ENCODE measurements at regions not wholly inside any gene's neighbourhood (a gene's known extent, or its start where the extent isn't known, plus 50 kb on each side); places are given as distances from the start of the nearest gene placed in this dataset.

DNA sequence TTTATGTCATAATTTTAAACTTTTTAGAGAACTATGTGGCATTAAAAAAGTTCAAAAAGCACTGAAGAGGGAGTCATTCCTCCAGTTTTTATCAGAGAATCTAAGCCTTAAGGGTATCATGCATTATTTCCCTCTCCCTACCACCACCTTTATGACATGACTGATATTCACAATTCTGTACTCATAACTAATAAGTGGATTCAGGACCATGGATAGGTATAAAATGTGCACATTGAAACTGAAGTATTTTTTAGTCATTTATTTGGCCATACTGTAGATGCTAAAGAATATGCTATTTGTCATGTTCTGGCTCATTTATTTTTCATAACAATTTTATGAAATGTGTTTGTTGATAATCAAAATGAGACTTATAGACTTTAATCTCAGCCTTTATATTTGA is 897.5 kb upstream of the AGA start:
- CTCF ChIA-PET = no interaction called here
- BruUV-seq (replicated peaks) = no TSS peak

More for the DNA sequence above, 897.5 kb upstream of the AGA start:
- POLR2A ChIA-PET (ENCODE audit: unreplicated experiment) = no interaction called here
- in situ Hi-C loops (cut with MboI; ENCODE audit: low sequenced_read_pairs) = no loop called here
- TF ChIP-seq POLR2A (IDR thresholded peaks at IDR 0.05; ENCODE audit: low read depth, low read length) = no peak
- no peak for TF ChIP-seq NFE2L2 (IDR thresholded peaks at IDR 0.05; ENCODE audit: low read depth, low read length)
- no peak for TF ChIP-seq RCOR1 (IDR thresholded peaks at IDR 0.05; ENCODE audit: insufficient replicate concordance, low read length)
- TF ChIP-seq MXI1 (IDR thresholded peaks at IDR 0.05; ENCODE audit: borderline replicate concordance, low read depth, low read length) = no peak
- TF ChIP-seq MAFK (IDR thresholded peaks at IDR 0.05; ENCODE audit: low read depth, low read length) = no peak
- no peak for TF ChIP-seq FOS (IDR thresholded peaks at IDR 0.05; ENCODE audit: low read depth, low read length)
- no peak for TF ChIP-seq CEBPB (IDR thresholded peaks at IDR 0.05; ENCODE audit: low read depth, low read length)
- no peak for TF ChIP-seq BHLHE40 (IDR thresholded peaks at IDR 0.05; ENCODE audit: low read depth, low read length)
- TF ChIP-seq, protein P1, sequence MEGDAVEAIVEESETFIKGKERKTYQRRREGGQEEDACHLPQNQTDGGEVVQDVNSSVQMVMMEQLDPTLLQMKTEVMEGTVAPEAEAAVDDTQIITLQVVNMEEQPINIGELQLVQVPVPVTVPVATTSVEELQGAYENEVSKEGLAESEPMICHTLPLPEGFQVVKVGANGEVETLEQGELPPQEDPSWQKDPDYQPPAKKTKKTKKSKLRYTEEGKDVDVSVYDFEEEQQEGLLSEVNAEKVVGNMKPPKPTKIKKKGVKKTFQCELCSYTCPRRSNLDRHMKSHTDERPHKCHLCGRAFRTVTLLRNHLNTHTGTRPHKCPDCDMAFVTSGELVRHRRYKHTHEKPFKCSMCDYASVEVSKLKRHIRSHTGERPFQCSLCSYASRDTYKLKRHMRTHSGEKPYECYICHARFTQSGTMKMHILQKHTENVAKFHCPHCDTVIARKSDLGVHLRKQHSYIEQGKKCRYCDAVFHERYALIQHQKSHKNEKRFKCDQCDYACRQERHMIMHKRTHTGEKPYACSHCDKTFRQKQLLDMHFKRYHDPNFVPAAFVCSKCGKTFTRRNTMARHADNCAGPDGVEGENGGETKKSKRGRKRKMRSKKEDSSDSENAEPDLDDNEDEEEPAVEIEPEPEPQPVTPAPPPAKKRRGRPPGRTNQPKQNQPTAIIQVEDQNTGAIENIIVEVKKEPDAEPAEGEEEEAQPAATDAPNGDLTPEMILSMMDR (conservative IDR thresholded peaks at IDR 0.05; ENCODE audit: low read depth, low read length) = no peak
- no peak for TF ChIP-seq RFX5 (IDR thresholded peaks at IDR 0.05; ENCODE audit: low read depth, low read length)
- TF ChIP-seq MAZ (IDR thresholded peaks at IDR 0.05; ENCODE audit: borderline replicate concordance, low read depth, low read length) = no peak
- TF ChIP-seq, protein P2, sequence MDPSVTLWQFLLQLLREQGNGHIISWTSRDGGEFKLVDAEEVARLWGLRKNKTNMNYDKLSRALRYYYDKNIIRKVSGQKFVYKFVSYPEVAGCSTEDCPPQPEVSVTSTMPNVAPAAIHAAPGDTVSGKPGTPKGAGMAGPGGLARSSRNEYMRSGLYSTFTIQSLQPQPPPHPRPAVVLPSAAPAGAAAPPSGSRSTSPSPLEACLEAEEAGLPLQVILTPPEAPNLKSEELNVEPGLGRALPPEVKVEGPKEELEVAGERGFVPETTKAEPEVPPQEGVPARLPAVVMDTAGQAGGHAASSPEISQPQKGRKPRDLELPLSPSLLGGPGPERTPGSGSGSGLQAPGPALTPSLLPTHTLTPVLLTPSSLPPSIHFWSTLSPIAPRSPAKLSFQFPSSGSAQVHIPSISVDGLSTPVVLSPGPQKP (IDR thresholded peaks at IDR 0.05; ENCODE audit: borderline replicate concordance, low read depth, low read length) = no peak
- TF ChIP-seq SMC3 (IDR thresholded peaks at IDR 0.05; ENCODE audit: low read depth, low read length) = no peak
- no peak for TF ChIP-seq USF2 (IDR thresholded peaks at IDR 0.05; ENCODE audit: low read depth, low read length)
- TF ChIP-seq CHD1 (IDR thresholded peaks at IDR 0.05; ENCODE audit: low read depth, low read length) = no peak
- H4K5ac ChIP-seq (ENCODE audit: low read depth, low read length) = no peak overlapping the region
- no peak overlapping the region for H2AFZ ChIP-seq (replicated peaks; ENCODE audit: low read length, poor library complexity)
- no peak overlapping the region for H3K23ac ChIP-seq (ENCODE audit: low read depth, low read length)
- no peaks in the 10 kb centered on the region for H3K79me1 ChIP-seq (ENCODE audit: low read depth in 1 of 2, low read length in 2 of 2)
- no peak overlapping the region for H3K27ac ChIP-seq (ENCODE audit: insufficient read depth, low read length)
- no peak overlapping the region for H2BK5ac ChIP-seq (ENCODE audit: low read depth, low read length, poor library complexity, severe bottlenecking)
- DNase-seq = no peak
- H3K27me3 ChIP-seq (ENCODE audit: control insufficient read depth, insufficient read depth, low read length) = no peaks in the 10 kb centered on the region
- no peak overlapping the region for H3K18ac ChIP-seq (ENCODE audit: low read depth, low read length)
- H3K14ac ChIP-seq (replicated peaks; ENCODE audit: low read depth, low read length) = no peak overlapping the region
- H3K4ac ChIP-seq (ENCODE audit: low read depth, low read length) = no peak overlapping the region
- no peak overlapping the region for H3K4me2 ChIP-seq (ENCODE audit: low read depth, low read length)
- peaks cover 3% of the 10 kb centered on the region; the same call in 1 of the 2 replicates for H3K9me3 ChIP-seq (ENCODE audit: control insufficient read depth, insufficient read depth, low read length)
- no peak overlapping the region for H3K56ac ChIP-seq (ENCODE audit: extremely low read depth, insufficient read depth, low read length)
- H4K91ac ChIP-seq (ENCODE audit: insufficient read depth, low read depth, low read length) = no peak overlapping the region
- no peak overlapping the region for H2AK9ac ChIP-seq (replicated peaks; ENCODE audit: low read depth, low read length, poor library complexity)
- H2BK20ac ChIP-seq (ENCODE audit: low read depth, low read length) = no peak overlapping the region
- no peaks in the 10 kb centered on the region for H3K4me1 ChIP-seq (ENCODE audit: control insufficient read depth, insufficient read depth, low read length)
- H3K9ac ChIP-seq (ENCODE audit: low read depth, low read length) = no peak overlapping the region
- H2BK15ac ChIP-seq (ENCODE audit: low read depth, low read length) = no peak overlapping the region
- H2BK120ac ChIP-seq (ENCODE audit: low read depth, low read length) = no peak overlapping the region
- H3K36me3 ChIP-seq (ENCODE audit: control insufficient read depth, insufficient read depth, low read length) = no peaks in the 10 kb centered on the region
- H3K9me1 ChIP-seq (ENCODE audit: insufficient read depth, low read length) = no peaks in the 10 kb centered on the region
- intact Hi-C loops (cut with micrococcal nuclease) = no loop called here
- H2AK5ac ChIP-seq (ENCODE audit: low read depth, low read length) = no peak overlapping the region
- H4K8ac ChIP-seq (ENCODE audit: low read depth in 2 of 2, low read length in 2 of 2) = no peak overlapping the region
- ATAC-seq (ENCODE audit: low read depth) = no peak
- H3K4me3 ChIP-seq (ENCODE audit: insufficient read depth, low read depth, low read length) = no peak overlapping the region
- dilution Hi-C loops (cut with HindIII; ENCODE audit: low sequenced_read_pairs, unreplicated experiment) = no loop called here
- no peaks in the 10 kb centered on the region for H4K20me1 ChIP-seq (ENCODE audit: insufficient read depth, low read length)

Measured in IMR-90 (cell line).